Glutamatergic neuron (in vitro differentiated cells): ENCODE measurements at regions not wholly inside any gene's neighbourhood (a gene's known extent, or its start where the extent isn't known, plus 50 kb on each side); places are given as distances from the start of the nearest gene placed in this dataset.

Experiments
- DNase-seq: peaks from one replicate; pipeline ENCODE4 v3.0.0; 2022
- H3K27ac Mint-ChIP-seq: one replicate; pipeline ENCODE4 v1.8.0; 2020; ENCODE audit warnings: mild to moderate bottlenecking, mixed read lengths, inconsistent platforms; ENCODE audit not compliant: unreplicated experiment
- H3K27me3 Mint-ChIP-seq: one replicate; pipeline ENCODE4 v1.8.0; 2020; ENCODE audit warnings: mild to moderate bottlenecking, moderate library complexity, mixed read lengths, inconsistent platforms; ENCODE audit not compliant: unreplicated experiment
- H3K36me3 Mint-ChIP-seq: one replicate; pipeline ENCODE4 v1.8.0; 2020; ENCODE audit warnings: mild to moderate bottlenecking, mixed read lengths, inconsistent platforms; ENCODE audit not compliant: unreplicated experiment
- H3K4me1 Mint-ChIP-seq: one replicate; pipeline ENCODE4 v1.8.0; 2020; ENCODE audit warnings: mild to moderate bottlenecking, low read depth, mixed read lengths, inconsistent platforms; ENCODE audit not compliant: unreplicated experiment
- H3K4me3 Mint-ChIP-seq: one replicate; pipeline ENCODE4 v1.8.0; 2020; ENCODE audit warnings: mild to moderate bottlenecking, mixed read lengths, inconsistent platforms; ENCODE audit not compliant: unreplicated experiment
- H3K9me3 Mint-ChIP-seq: one replicate; pipeline ENCODE4 v1.8.0; 2020; ENCODE audit warnings: mild to moderate bottlenecking, moderate library complexity, mixed read lengths, inconsistent platforms; ENCODE audit not compliant: unreplicated experiment
- CTCF ChIP-seq: fragments of 200-600 bp; sonication (generic); IDR thresholded peaks from one replicate; pipeline ENCODE4 v1.5.0; 2021; ENCODE audit not compliant: partially characterized antibody, unreplicated experiment

- no peaks in the 10 kb centered on the region for H3K27me3 Mint-ChIP-seq
- no peak overlapping the region for H3K27ac Mint-ChIP-seq
- no peak for TF ChIP-seq CTCF
- no peak for DNase-seq
- no peaks in the 10 kb centered on the region for H3K4me1 Mint-ChIP-seq
- H3K4me3 Mint-ChIP-seq: no peak overlapping the region
- H3K9me3 Mint-ChIP-seq: no peaks in the 10 kb centered on the region
- H3K36me3 Mint-ChIP-seq: no peaks in the 10 kb centered on the region
These were observed 131.8 kb upstream of the MAD2L1 start for GRCh38 chr4:120198411-120198810.

GRCh38 chr4:120177603-120178002 is 111.0 kb upstream of the MAD2L1 start:
- DNase-seq: no peak

GRCh38 chr4:120175272-120175671 is 108.6 kb upstream of the MAD2L1 start:
- Mint-ChIP-seq H3K27me3 (no peaks in the 10 kb centered on the region), H3K9me3 (no peaks in the 10 kb centered on the region), H3K4me1 (no peaks in the 10 kb centered on the region), H3K4me3 (no peak overlapping the region), H3K27ac (no peak overlapping the region), H3K36me3 (no peaks in the 10 kb centered on the region)
- DNase-seq: no peak
- TF ChIP-seq CTCF: no peak

More at GRCh38 chr4:120177603-120178002, 111.0 kb upstream of the MAD2L1 start:
- TF ChIP-seq CTCF: no peak
- H3K9me3 Mint-ChIP-seq: no peaks in the 10 kb centered on the region
- no peaks in the 10 kb centered on the region for H3K36me3 Mint-ChIP-seq
- no peak overlapping the region for H3K27ac Mint-ChIP-seq
- H3K27me3 Mint-ChIP-seq: no peaks in the 10 kb centered on the region
- no peak overlapping the region for H3K4me3 Mint-ChIP-seq
- H3K4me1 Mint-ChIP-seq: no peaks in the 10 kb centered on the region

- H3K27me3 Mint-ChIP-seq: peaks cover 2% of the 10 kb centered on the region
- H3K4me1 Mint-ChIP-seq: peaks cover 1% of the 10 kb centered on the region
- H3K4me3 Mint-ChIP-seq: no peak overlapping the region
- no peak for TF ChIP-seq CTCF
- DNase-seq: no peak
- no peaks in the 10 kb centered on the region for H3K36me3 Mint-ChIP-seq
- peaks cover 2% of the 10 kb centered on the region for H3K9me3 Mint-ChIP-seq
- no peak overlapping the region for H3K27ac Mint-ChIP-seq
These were observed 97.2 kb upstream of the MAD2L1 start for GRCh38 chr4:120163895-120164294.

- no peak for DNase-seq
- peaks cover 2% of the 10 kb centered on the region for H3K4me1 Mint-ChIP-seq
- H3K9me3 Mint-ChIP-seq: no peaks in the 10 kb centered on the region
- H3K27ac Mint-ChIP-seq: no peak overlapping the region
- TF ChIP-seq CTCF: no peak
- no peak overlapping the region for H3K4me3 Mint-ChIP-seq
- peaks cover 2% of the 10 kb centered on the region for H3K27me3 Mint-ChIP-seq
- no peaks in the 10 kb centered on the region for H3K36me3 Mint-ChIP-seq
These were observed 92.3 kb upstream of the MAD2L1 start for GRCh38 chr4:120158841-120159463.
